B cell (primary cell): ENCODE measurements at regions not wholly inside any gene's neighbourhood (a gene's known extent, or its start where the extent isn't known, plus 50 kb on each side); places are given as distances from the start of the nearest gene placed in this dataset.

ENCODE experiments used
- ATAC-seq: fragments of 200-7000 bp; cut with Tn5 transposase; one replicate; pipeline ENCODE4 v1.10.0; 2021; ENCODE audit warnings: low read depth, mild to moderate bottlenecking, moderate number of reproducible peaks, moderate library complexity
- CTCF ChIA-PET: fragments of 350-600 bp; sonication (Branson Sonifier 250); formaldehyde crosslinking; loops from one replicate; lab custom pipeline; 2021; ENCODE audit warnings: antibody characterized with exemption, inconsistent platforms; lab: Charles Lee
- POLR2A ChIA-PET: fragments of 350-600 bp; sonication (Branson Sonifier 250); formaldehyde crosslinking; loops from one replicate; lab custom pipeline; 2021; ENCODE audit warnings: antibody characterized with exemption; lab: Charles Lee
- DNase-seq: peaks from one replicate; pipeline ENCODE4 v3.0.0; 2013
- H2AFZ ChIP-seq: 2 replicates; pipeline ENCODE4 v1.6.1; 2012; ENCODE audit warnings: mild to moderate bottlenecking, low read depth, low read length; ENCODE audit not compliant: insufficient read depth, poor library complexity, severe bottlenecking
- H3K27ac ChIP-seq, 2 donors: 1 replicate in 1 of 2; 2 replicates in 1 of 2; pipeline ENCODE4 v1.5.1; 2012 to 2013; ENCODE audit warnings: low read length in 2 of 2, mild to moderate bottlenecking in 2 of 2, moderate library complexity in 1 of 2
- H3K27me3 ChIP-seq, 4 experiments: fragments of 200-600 bp in 1 of 4; sonication (generic) in 1 of 4; replicated peaks in 1 of 4; 1 replicate in 2 of 4; 2 replicates in 2 of 4; pipeline versions ENCODE4 v1.6.1 to v1.7.0; 2013 to 2016; ENCODE audit warnings: low read length in 3 of 4, mild to moderate bottlenecking in 2 of 4, mixed read lengths in 1 of 4, moderate library complexity in 1 of 4; ENCODE audit not compliant: insufficient read depth in 4 of 4, control insufficient read depth in 3 of 4; ENCODE audit errors: control extremely low read depth in 1 of 4
- H3K36me3 ChIP-seq, 2 experiments: replicated peaks in 1 of 2; 1 replicate in 1 of 2; 2 replicates in 1 of 2; pipeline versions ENCODE4 v1.6.1 to v1.7.1; 2013; ENCODE audit warnings: low read length in 1 of 2; ENCODE audit not compliant: insufficient read depth in 2 of 2, control insufficient read depth in 1 of 2; ENCODE audit errors: control extremely low read depth in 1 of 2, extremely low read depth in 1 of 2
- H3K4me1 ChIP-seq, 2 donors: fragments of 200-600 bp in 1 of 2; sonication (generic) in 1 of 2; 1 replicate in 1 of 2; 2 replicates in 1 of 2; pipeline versions ENCODE4 v1.5.1 to v1.6.1; 2013 to 2017; ENCODE audit warnings: low read length in 2 of 2; ENCODE audit not compliant: control insufficient read depth in 2 of 2, insufficient read depth in 2 of 2
- H3K4me2 ChIP-seq: replicated peaks from 2 replicates; pipeline ENCODE3; 2012; ENCODE audit warnings: mild to moderate bottlenecking, low read depth, low read length; ENCODE audit not compliant: poor library complexity, severe bottlenecking
- H3K4me3 ChIP-seq, 5 experiments: fragments of 200-600 bp in 1 of 5; sonication (generic) in 1 of 5; 1 replicate in 3 of 5; 2 replicates in 2 of 5; pipeline versions ENCODE4 v1.5.1 to v1.7.0; 2011 to 2016; ENCODE audit warnings: low read length in 4 of 5, mild to moderate bottlenecking in 4 of 5, low read depth in 2 of 5, control low read depth in 1 of 5, moderate library complexity in 1 of 5; ENCODE audit not compliant: insufficient read depth in 1 of 5; ENCODE audit errors: control extremely low read depth in 1 of 5, extremely low read depth in 1 of 5
- H3K79me2 ChIP-seq: fragments of 200-600 bp; sonication (generic); one replicate; pipeline ENCODE4 v1.6.0; 2016; ENCODE audit warnings: low read length; ENCODE audit not compliant: control insufficient read depth, insufficient read depth
- H3K9ac ChIP-seq: fragments of 200-600 bp; sonication (generic); 2 replicates; pipeline ENCODE4 v1.6.1; 2017; ENCODE audit warnings: mild to moderate bottlenecking, low read length, moderate library complexity
- H3K9me3 ChIP-seq, 3 donors: one replicate each; pipeline versions ENCODE4 v1.6.1 to v1.7.1; 2013; ENCODE audit warnings: low read length in 2 of 3; ENCODE audit not compliant: control insufficient read depth in 2 of 3, insufficient read depth in 1 of 3; ENCODE audit errors: control extremely low read depth in 1 of 3
- H4K20me1 ChIP-seq: 2 replicates; pipeline ENCODE4 v1.6.0; 2012; ENCODE audit warnings: mild to moderate bottlenecking, low read length; ENCODE audit not compliant: insufficient read depth, control insufficient read depth, poor library complexity, severe bottlenecking
- H3K27ac Mint-ChIP-seq: one replicate; pipeline ENCODE4 v1.8.0; 2021; ENCODE audit warnings: mixed read lengths
- H3K27me3 Mint-ChIP-seq: one replicate; pipeline ENCODE4 v1.8.0; 2021; ENCODE audit warnings: mixed read lengths
- H3K4me1 Mint-ChIP-seq: one replicate; pipeline ENCODE4 v1.8.0; 2021; ENCODE audit warnings: mixed read lengths
- H3K4me3 Mint-ChIP-seq: one replicate; pipeline ENCODE4 v1.8.0; 2021; ENCODE audit warnings: mixed read lengths
- H3K9me3 Mint-ChIP-seq: one replicate; pipeline ENCODE4 v1.8.0; 2022; ENCODE audit warnings: mixed read lengths; ENCODE audit not compliant: insufficient read depth
- EZH2 ChIP-seq: IDR thresholded peaks from 2 replicates; pipeline ENCODE4 v1.6.1; 2012; ENCODE audit warnings: borderline replicate concordance, low read depth, mild to moderate bottlenecking, moderate library complexity, low read length; ENCODE audit not compliant: insufficient read depth, poor library complexity, severe bottlenecking
- WGBS: methylation state at CpG from one replicate; pipeline ENCODE4 v1.1.5; 2013; ENCODE audit warnings: missing lambda C conversion rate; ENCODE audit not compliant: insufficient coverage; 5-methylcytosine and 5-hydroxymethylcytosine counted together
- intact Hi-C: fragments of 100-400 bp; cut with micrococcal nuclease; formaldehyde crosslinking; loops from one replicate; pipeline ENCODE4 v1.10.0; 2022
- TF ChIP-seq, protein P1 (sequence below): fragments of 200-600 bp; IDR thresholded peaks from one replicate; pipeline ENCODE4 v1.8.0; 2022; ENCODE audit warnings: antibody characterized with exemption, mild to moderate bottlenecking

DNA sequence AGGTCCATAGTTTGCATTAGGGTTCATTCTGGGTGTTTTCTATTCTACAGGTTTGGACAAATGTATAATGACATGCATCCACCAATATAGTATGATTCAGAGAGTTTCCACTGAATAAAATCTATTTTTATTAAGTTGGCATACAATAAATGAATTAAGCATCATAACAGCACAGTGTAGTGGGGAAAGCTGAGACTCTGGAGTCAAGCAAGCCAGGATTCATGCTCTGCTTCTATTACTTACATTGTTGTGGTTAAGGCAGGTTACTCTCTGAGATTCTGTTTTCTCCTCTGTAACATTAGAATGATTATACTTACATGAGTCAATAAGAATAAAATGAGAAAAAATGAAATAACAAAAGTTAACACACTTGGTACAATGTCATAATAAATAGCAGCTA lies 131.3 kb downstream of the SLC30A10 start:
- Histone ChIP-seq H3K4me1 (no peaks in the 10 kb centered on the region), H3K36me3 (no peaks in the 10 kb centered on the region), H2AFZ (no peak overlapping the region), H3K4me3 (no peak overlapping the region), H3K9me3 (no peaks in the 10 kb centered on the region), H3K4me2 (no peak overlapping the region), H3K27ac (no peak overlapping the region), H3K79me2 (no peaks in the 10 kb centered on the region), H4K20me1 (no peaks in the 10 kb centered on the region), H3K27me3 (no peaks in the 10 kb centered on the region), H3K9ac (no peak overlapping the region)
- H3K27ac Mint-ChIP-seq, result no peak overlapping the region
- H3K4me1 Mint-ChIP-seq, result peaks cover 2% of the 10 kb centered on the region
- ATAC-seq, result no peak
- no peak for TF ChIP-seq EZH2
- TF ChIP-seq, protein P1, sequence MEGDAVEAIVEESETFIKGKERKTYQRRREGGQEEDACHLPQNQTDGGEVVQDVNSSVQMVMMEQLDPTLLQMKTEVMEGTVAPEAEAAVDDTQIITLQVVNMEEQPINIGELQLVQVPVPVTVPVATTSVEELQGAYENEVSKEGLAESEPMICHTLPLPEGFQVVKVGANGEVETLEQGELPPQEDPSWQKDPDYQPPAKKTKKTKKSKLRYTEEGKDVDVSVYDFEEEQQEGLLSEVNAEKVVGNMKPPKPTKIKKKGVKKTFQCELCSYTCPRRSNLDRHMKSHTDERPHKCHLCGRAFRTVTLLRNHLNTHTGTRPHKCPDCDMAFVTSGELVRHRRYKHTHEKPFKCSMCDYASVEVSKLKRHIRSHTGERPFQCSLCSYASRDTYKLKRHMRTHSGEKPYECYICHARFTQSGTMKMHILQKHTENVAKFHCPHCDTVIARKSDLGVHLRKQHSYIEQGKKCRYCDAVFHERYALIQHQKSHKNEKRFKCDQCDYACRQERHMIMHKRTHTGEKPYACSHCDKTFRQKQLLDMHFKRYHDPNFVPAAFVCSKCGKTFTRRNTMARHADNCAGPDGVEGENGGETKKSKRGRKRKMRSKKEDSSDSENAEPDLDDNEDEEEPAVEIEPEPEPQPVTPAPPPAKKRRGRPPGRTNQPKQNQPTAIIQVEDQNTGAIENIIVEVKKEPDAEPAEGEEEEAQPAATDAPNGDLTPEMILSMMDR, result no peak
- ChIA-PET CTCF (interaction anchor here (0.7 kb wide), 1 partner anchor 154 kb away, joined by 4 read pairs; no protein-coding TSS in a partner anchor), POLR2A (no interaction called here)
- intact Hi-C loops, result no loop called here
- no peaks in the 10 kb centered on the region for H3K9me3 Mint-ChIP-seq
- H3K27me3 Mint-ChIP-seq, result peaks cover 36% of the 10 kb centered on the region
- H3K4me3 Mint-ChIP-seq, result no peak overlapping the region
- DNase-seq, result no peak

DNA sequence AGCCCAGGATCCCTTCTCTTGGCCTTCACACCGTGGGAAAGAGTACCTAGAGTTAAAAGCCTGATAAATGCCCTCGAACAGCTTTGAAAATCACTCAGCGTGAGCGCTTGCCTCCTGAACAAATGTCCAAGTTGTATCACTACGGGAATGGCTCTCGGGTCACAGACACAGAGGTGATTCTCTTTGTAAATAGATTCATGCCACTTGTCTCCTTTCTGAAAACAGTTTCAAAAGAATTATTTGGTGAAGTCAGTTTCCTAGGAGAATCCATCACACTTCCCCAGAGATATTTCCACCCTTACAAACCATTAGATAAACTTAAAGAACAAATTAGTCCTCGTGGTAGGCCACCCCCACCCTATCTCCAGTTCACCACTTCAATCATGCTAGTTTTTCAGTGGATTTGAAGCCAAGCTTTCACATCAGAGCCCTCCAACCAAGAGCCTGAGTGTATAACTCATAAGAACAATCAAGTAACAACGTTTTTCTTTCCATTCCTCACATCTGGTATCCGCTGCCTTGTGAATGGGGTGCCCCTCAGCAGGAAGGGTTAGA lies 132.9 kb downstream of the SLC30A10 start:
- Histone ChIP-seq H2AFZ (no peak overlapping the region), H3K9ac (no peak overlapping the region), H3K27me3 (no peaks in the 10 kb centered on the region), H3K79me2 (no peaks in the 10 kb centered on the region), H3K9me3 (no peaks in the 10 kb centered on the region), H3K4me1 (no peaks in the 10 kb centered on the region), H3K4me2 (no peak overlapping the region), H4K20me1 (no peaks in the 10 kb centered on the region), H3K4me3 (no peak overlapping the region), H3K36me3 (no peaks in the 10 kb centered on the region), H3K27ac (no peak overlapping the region)
- Mint-ChIP-seq H3K27me3 (peaks cover 36% of the 10 kb centered on the region), H3K27ac (no peak overlapping the region), H3K4me1 (peaks cover 2% of the 10 kb centered on the region), H3K9me3 (no peaks in the 10 kb centered on the region), H3K4me3 (no peak overlapping the region)
- 72% methylated on average over 5 of the region's 9 CpGs for WGBS
- no peak for ATAC-seq
- no peak for DNase-seq
- no peak for TF ChIP-seq EZH2
- ChIA-PET POLR2A (no interaction called here), CTCF (no interaction called here)
- intact Hi-C loops, result no loop called here
